Erythroblast (primary cell): ENCODE measurements at regions not wholly inside any gene's neighbourhood (a gene's known extent, or its start where the extent isn't known, plus 50 kb on each side); places are given as distances from the start of the nearest gene placed in this dataset.

ENCODE experiments used
- GATA1 ChIP-seq: IDR thresholded peaks from 2 replicates; pipeline ENCODE4 v1.6.1; 2011; ENCODE audit warnings: low read depth, mild to moderate bottlenecking, control low read depth, low read length, moderate library complexity
- POLR2A ChIP-seq: IDR thresholded peaks from 2 replicates; pipeline ENCODE4 v1.6.1; 2011; ENCODE audit warnings: mild to moderate bottlenecking, low read length

GRCh38 chr7:82534684-82535083 is 91.1 kb upstream of the CACNA2D1 start:
- TF ChIP-seq POLR2A (no peak), GATA1 (no peak)
